ENCODE measurements at regions not wholly inside any gene's neighbourhood (a gene's known extent, or its start where the extent isn't known, plus 50 kb on each side); places are given as distances from the start of the nearest gene placed in this dataset.

GRCh38 chr1:232439011-232439410, 190.9 kb downstream of the SIPA1L2 start:
- CTCF ChIA-PET, result no interaction called here
- no peaks in the 10 kb centered on the region for H3K9me3 Mint-ChIP-seq
- TF ChIP-seq GRHL2 (CRISPR knock-in tag; IDR thresholded peaks at IDR 0.05; ENCODE audit: insufficient replicate concordance, severe bottlenecking) (no peak), SOX15 (CRISPR knock-in tag; IDR thresholded peaks at IDR 0.05) (no peak), ELF4 (CRISPR knock-in tag; IDR thresholded peaks at IDR 0.05; ENCODE audit: low read depth) (no peak), ZNF512 (CRISPR knock-in tag; IDR thresholded peaks at IDR 0.05; ENCODE audit: borderline replicate concordance) (no peak), TCF7 (CRISPR knock-in tag; IDR thresholded peaks at IDR 0.05; ENCODE audit: low read depth) (no peak), NR1H2 (CRISPR knock-in tag; IDR thresholded peaks at IDR 0.05) (no peak), IRF1 (CRISPR knock-in tag; IDR thresholded peaks at IDR 0.05) (no peak), EMX1 (CRISPR knock-in tag; IDR thresholded peaks at IDR 0.05) (no peak), SMAD3 (CRISPR knock-in tag; IDR thresholded peaks at IDR 0.05; ENCODE audit: borderline replicate concordance) (no peak), ZNF317 (CRISPR knock-in tag; IDR thresholded peaks at IDR 0.05; ENCODE audit: borderline replicate concordance, low read depth) (no peak), ETV6 (CRISPR knock-in tag; IDR thresholded peaks at IDR 0.05) (no peak)
- H3K27me3 Mint-ChIP-seq (ENCODE audit: low read depth), result no peaks in the 10 kb centered on the region
- H3K4me1 Mint-ChIP-seq, result peaks cover 17% of the 10 kb centered on the region
- DNase-seq (ENCODE audit: low spot score) (no peak), ATAC-seq (peak; percentile 29)
- POLR2A ChIA-PET, result no interaction called here
- no peak overlapping the region for H3K4me3 Mint-ChIP-seq
- peaks cover 3% of the 10 kb centered on the region; the same call in 1 of the 2 replicates for H3K36me3 Mint-ChIP-seq
- H3K27ac Mint-ChIP-seq, result no peak overlapping the region

GRCh38 chr1:232438476-232438875, 191.5 kb downstream of the SIPA1L2 start:
- no peak overlapping the region for H3K4me3 Mint-ChIP-seq
- ChIA-PET CTCF (no interaction called here), POLR2A (no interaction called here)
- no peak overlapping the region for H3K27ac Mint-ChIP-seq
- no peak for TF ChIP-seq ETV6 (CRISPR knock-in tag; IDR thresholded peaks at IDR 0.05)
- TF ChIP-seq ZNF396 (CRISPR knock-in tag; IDR thresholded peaks at IDR 0.05; ENCODE audit: borderline replicate concordance), result no peak
- TF ChIP-seq ZNF232 (CRISPR knock-in tag; IDR thresholded peaks at IDR 0.05), result no peak
- no peak for TF ChIP-seq CBFB (CRISPR knock-in tag; IDR thresholded peaks at IDR 0.05; ENCODE audit: low read depth)
- no peak for TF ChIP-seq ATF6 (CRISPR knock-in tag; IDR thresholded peaks at IDR 0.05)
- no peak for TF ChIP-seq TEAD4 (CRISPR knock-in tag; IDR thresholded peaks at IDR 0.05)
- no peak for TF ChIP-seq FOXP4 (CRISPR knock-in tag; IDR thresholded peaks at IDR 0.05)
- TF ChIP-seq USF2 (CRISPR knock-in tag; IDR thresholded peaks at IDR 0.05), result no peak
- TF ChIP-seq NFYB (CRISPR knock-in tag; conservative IDR thresholded peaks at IDR 0.05; ENCODE audit: low read depth), result no peak
- no peak for TF ChIP-seq GTF2I (CRISPR knock-in tag; conservative IDR thresholded peaks at IDR 0.05)
- no peak for TF ChIP-seq FOXP1 (CRISPR knock-in tag; IDR thresholded peaks at IDR 0.05; ENCODE audit: borderline replicate concordance)
- TF ChIP-seq TCF7 (CRISPR knock-in tag; IDR thresholded peaks at IDR 0.05; ENCODE audit: low read depth), result no peak
- no peak for TF ChIP-seq NFE2L1 (CRISPR knock-in tag; IDR thresholded peaks at IDR 0.05)
- TF ChIP-seq ELF4 (CRISPR knock-in tag; IDR thresholded peaks at IDR 0.05; ENCODE audit: low read depth), result no peak
- H3K36me3 Mint-ChIP-seq, result peaks cover 3% of the 10 kb centered on the region; the same call in 1 of the 2 replicates
- ATAC-seq (peak; percentile 82), DNase-seq (ENCODE audit: low spot score) (no peak)
- H3K27me3 Mint-ChIP-seq (ENCODE audit: low read depth), result no peaks in the 10 kb centered on the region
- H3K9me3 Mint-ChIP-seq, result no peaks in the 10 kb centered on the region
- H3K4me1 Mint-ChIP-seq, result peaks cover 17% of the 10 kb centered on the region
